GM21360 (cell line): ENCODE measurements at regions not wholly inside any gene's neighbourhood (a gene's known extent, or its start where the extent isn't known, plus 50 kb on each side); places are given as distances from the start of the nearest gene placed in this dataset.

Experiments used
- ATAC-seq: cut with Tn5 transposase; IDR thresholded peaks from one replicate; pipeline ENCODE4 v1.9.1; 2021; ENCODE audit warnings: mild to moderate bottlenecking, moderate library complexity; ENCODE audit not compliant: unreplicated experiment

GRCh38 chr6:14969126-14969525, 276.7 kb upstream of the JARID2 start:
- ATAC-seq = no peak

DNA sequence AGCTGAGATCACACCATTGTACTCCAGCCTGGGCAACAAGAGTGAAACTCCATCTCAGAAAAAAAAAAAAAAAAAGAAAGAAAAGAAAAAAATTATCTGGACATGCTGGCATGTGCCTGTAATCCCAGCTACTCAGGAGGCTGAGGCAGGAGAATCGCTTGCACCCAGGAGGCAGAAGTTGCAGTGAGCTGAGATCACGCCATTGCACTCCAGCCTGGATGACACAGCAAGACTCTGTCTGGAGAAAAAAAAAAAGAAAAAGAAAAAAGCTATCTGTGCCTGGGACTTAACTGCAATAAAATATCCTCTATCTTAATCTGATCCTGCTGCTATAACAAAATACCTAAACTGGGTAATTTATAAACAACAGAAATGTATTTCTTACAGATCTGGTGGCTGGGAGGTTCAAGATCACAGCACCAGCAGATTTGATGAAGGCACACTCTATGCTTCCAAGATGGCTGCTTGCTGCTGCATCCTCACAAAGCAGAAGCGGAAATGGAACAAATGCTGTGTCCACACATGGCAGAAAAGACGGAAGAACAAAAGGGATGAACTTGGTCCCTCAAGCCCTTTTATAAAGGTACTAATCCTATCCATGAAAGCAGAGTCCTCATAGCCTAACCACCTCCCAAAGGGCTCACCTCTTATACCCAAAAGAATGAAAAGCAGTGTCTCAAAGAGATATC, 273.3 kb upstream of the JARID2 start:
- ATAC-seq = no peak

DNA sequence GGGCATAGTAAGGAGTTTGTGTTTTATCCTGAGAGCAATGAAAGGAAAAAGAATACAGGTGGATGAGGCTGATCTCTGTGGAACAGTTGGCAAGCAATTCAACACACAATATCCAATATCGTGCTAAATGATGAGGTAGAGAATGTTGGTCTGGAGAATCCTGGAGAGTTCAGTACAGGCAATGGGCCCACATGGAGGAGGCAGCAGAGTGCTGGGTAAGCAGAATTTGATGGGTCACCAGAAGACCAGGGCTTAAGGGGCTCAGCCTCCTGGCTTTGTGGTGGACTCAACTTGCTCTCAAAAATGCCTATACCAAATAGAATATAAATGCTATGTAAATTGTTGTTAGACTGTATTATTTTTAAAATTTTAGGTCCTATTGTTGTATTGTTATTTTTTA, 271.5 kb upstream of the JARID2 start:
- no peak for ATAC-seq

DNA sequence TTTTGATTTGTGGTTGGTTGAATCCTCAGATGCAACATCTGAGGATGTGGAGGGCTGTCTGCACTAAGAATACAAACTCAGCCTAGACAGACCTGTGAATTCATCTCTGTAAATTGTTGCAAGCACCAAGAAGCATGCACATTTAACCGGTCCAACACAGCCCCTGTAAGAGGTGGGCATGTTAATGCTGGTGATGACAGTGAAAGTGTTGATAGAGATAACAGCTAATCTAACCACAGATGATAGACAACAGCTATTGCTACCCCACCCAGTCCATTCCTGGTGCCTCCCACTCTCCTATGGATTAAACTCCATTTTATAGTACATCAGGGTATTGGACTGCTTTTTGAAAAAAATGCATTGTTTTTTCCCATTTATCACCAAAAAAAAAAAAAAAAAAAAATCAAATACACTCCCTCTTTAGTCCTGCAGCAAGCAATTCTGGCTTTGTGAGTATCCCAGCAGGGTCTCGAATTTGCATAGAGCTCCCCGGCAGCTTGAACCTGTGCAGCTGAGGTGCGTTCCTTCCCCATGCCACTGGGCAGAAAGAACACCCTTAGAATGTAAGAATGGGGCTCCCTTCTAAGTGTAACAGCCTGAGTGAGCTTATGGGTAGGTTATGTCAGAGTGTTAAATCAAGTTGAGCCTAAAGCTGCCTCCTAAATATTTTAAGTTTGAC, 270.9 kb upstream of the JARID2 start:
- ATAC-seq = no peak

DNA sequence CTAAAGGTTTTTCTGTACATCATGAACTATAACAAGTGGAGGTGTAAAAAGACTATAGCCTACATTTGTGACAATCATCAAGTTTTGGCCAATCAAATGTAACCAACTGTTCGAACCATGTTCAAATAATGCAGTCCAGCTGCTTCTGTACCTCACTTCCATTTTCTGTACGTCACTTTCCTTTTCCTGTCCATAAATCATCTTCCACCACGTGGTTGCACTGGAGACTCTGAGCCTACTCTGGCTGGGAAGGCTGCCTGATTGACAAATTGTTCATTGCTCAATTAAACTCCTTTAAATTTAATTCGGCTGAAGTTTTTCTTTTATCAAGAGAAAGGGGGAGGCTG, 270.4 kb upstream of the JARID2 start:
- no peak for ATAC-seq

GRCh38 chr6:14977747-14978382, 268.0 kb upstream of the JARID2 start:
- no peak for ATAC-seq

DNA sequence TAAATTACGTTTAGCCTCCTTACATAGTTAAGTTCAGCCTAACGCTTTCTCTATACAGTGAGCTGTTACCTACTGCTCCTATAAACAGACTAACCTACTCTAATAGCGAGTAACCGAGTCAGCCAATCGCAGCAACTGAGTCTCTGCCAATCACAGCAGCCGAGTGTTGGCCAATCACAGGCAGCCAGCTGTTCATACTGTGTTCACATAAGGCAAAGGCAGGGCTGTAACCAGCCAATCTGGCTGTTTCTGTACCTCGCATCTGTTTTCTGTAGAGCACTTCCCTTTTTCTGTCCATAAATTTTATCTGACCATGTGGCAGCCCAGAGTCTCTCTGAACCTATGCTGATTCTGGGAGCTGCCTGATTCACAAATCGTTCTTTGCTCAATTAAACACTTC, 263.9 kb upstream of the JARID2 start:
- no peak for ATAC-seq

DNA sequence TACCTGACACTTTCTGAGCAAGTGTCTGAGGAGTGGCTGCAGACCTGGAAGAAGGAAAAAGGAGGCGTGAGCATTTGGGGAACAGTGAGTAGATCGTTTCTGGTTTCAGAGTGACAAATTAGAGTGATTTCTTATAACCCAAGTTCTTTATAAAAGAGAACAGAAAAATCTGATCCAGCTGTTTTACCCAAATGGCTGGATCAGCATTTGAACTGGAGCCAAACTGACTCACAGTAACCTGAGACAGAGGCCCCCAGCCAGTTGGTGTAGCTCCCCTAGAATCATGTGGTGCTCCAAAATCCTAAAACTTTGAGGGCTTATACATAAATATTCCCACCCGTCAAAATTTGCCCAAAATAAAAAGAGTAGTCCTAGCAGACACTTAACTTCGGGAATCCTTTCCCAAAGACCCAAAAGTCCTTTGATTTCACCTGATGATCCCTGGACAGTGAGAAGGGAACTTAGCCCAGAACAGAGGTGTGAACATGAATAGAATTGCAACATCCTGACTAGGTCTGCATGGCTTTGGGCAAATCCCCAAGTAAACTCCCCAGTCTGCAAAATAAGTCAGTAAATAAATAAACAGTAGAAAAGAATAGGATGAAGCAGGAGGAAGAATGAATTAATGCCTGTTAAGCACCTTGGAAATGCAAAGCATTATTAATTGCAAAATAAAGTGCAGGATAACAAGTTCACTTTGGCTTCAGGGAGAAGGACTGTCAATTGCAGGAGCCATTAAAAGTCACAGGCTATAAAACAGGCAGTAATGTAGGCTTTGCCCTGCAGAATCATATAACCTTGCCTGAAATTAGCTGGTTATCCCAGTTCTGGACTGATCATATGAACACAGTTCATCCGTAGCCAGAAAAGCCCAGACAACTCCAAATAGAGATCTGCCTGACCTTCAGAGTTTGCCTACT, 262.0 kb upstream of the JARID2 start:
- ATAC-seq = no peak

DNA sequence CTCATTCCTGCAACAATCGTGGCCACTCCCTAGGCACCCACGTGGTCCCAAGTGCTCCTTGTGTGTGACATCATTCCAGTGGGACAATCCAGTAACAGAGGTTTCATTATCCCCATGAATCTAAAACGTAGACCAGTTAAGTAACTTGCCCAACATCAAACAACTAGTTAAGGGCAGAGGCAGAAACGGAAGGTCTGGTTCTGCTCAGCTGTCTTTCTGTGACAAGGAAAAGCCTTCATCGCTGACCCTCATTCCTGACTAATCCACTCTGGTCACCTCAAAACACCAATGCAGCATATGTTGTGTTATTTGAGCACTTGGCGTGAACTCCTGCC, 261.4 kb upstream of the JARID2 start:
- ATAC-seq = no peak

DNA sequence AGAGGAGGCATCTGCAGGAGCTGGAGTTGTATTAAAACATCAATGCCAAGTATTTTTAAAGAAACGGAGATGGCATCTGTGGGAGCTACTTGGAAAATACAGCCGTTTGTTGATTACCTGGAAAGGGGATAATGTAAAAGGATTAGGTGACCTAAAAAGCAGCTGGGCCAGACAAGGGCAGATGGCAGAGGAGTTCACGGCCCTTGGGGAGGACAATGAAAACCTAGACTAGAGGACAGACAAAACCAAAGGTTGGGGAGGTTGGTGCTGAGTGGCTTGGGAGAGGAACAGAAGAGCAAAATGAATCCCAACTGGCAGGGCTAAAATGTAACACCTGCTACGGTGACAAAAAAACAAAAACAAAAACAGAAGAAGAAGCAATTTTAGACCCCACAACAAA, 260.5 kb upstream of the JARID2 start:
- no peak for ATAC-seq

GRCh38 chr6:14986370-14986769, 259.5 kb upstream of the JARID2 start:
- no peak for ATAC-seq

GRCh38 chr6:14987490-14987889, 258.4 kb upstream of the JARID2 start:
- ATAC-seq = no peak

- ATAC-seq = no peak
These were observed 253.5 kb upstream of the JARID2 start for GRCh38 chr6:14992382-14992781.

DNA sequence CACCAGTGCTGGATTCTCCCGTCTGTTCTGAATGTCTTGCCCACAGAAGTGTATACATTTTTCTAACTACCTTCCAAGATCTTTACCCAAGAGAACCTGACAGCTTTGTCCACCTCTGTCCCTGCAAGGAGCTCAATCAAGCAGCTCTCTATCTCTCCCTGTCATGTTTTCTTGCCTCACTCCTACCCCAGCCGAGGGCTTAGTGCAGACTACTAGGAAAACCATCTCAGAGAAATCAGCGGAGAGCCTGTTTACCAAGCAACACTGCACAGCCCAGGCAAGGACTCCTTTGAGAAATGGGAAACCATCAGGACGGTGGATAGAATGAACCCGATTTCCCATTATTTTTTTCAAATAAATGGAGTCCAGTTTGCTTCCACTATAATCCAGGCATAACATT, 250.7 kb upstream of the JARID2 start:
- ATAC-seq = no peak

GRCh38 chr6:14995966-14996602, 249.8 kb upstream of the JARID2 start:
- ATAC-seq = no peak

DNA sequence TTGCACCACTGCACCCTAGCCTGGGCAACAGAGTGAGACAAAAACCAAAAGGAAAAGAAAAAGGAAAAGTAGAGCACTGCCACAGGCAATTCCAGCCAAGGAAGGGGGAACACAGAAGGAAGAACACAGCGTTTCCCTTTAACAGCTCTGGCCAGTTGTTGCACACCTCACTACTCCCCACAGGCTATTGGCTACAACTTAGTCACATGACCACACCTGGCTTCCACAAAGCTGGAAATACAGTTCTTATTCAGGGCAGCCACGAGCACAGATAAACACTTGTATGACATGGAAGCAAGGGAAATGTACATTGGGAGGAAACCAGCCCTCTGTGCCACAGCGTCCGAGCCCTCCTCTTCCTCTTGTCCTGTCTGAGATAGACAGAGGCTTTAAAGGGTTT, 249.0 kb upstream of the JARID2 start:
- ATAC-seq = no peak

GRCh38 chr6:14997507-14997906, 248.4 kb upstream of the JARID2 start:
- no peak for ATAC-seq

DNA sequence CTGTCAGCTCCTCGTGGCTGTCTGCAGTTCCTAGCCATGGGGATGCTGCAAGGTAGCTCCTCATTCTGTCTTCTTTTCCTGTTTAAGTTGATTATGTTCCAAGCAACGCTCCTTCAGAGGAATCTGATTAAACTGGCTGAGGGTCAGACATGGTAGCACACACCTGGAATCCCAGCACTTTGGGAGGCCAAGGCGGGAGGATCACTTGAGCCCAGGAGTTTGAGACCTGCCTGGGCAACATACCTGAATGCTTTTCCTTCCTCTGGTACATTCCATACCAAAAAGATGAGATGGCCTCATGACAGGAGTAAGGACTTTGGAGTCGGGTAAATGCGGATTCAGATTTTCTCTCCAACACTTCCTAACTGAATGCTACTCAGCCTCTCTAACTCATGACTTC, 246.8 kb upstream of the JARID2 start:
- ATAC-seq = no peak

DNA sequence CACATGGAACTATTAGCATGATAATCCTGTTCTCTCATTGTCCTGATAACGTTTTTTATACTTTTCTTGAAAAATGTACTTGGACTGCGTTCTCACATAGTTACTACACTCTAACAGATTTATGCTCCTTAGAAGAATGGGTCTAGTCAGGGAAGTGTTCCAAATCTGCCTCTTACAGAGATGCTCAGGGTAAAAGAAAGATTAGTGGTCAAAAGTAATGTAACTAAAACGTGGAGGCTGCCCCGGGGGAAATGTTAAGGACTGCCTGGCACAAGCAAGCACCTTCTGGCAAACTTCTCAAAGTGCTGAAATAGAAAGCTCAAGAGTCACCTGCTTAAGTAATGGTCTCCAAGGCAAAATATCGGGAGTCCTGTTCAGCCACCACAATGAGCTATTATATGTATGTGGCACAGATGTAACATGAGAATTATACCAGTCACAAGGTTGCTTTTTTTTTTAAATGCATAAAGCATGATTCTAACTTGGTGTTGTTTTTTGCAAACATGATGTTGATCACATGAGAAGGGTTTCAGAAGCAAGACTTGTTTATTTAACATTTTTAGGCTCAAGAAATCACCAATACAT, 244.5 kb upstream of the JARID2 start:
- no peak for ATAC-seq

- ATAC-seq = no peak
These were observed 237.6 kb upstream of the JARID2 start for GRCh38 chr6:15008269-15008668.

DNA sequence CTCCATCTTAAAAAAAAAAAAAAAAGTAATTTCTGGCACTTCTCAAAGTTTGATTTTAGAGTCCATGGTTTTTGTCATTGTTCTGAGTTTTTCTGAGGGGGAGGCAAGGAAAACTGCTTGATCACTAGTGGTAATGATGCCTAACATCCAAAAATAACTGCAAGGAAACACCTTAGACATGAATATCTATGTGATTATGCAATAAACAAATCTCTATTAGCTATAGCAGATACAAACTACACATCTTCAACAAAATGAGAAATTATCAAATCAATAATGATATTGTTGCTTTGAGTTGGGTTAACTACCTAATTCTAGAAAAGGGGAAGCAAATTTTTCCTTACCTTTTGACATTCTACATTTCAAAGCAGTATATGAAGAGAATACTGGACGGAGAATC, 230.9 kb upstream of the JARID2 start:
- ATAC-seq = no peak
